ENCODE measurements at regions not wholly inside any gene's neighbourhood (a gene's known extent, or its start where the extent isn't known, plus 50 kb on each side); places are given as distances from the start of the nearest gene placed in this dataset.

DNA sequence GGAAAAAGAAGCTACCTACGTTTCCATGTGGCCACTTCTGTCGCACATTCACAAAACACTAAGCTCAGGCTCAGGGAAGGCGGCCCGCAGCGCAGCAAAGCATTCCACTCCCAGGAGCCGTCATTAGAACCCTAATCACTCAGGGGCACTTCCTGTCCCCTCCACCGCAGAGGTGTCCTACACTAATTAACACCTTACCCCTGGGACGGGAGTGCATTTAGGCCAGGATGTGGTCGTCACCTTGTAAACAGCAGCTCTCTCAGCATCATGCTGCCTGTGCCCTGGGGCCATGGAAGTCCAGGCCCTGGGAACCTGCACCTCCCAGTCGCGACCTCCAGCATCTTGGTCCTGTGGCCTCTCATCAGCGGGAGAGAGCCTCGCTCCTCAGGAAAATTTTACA lies 359.8 kb upstream of the SALL3 start:
- no TSS peak for BruUV-seq (replicated peaks)
- H2AFZ ChIP-seq (ENCODE audit: low read length) = no peak overlapping the region
- no peaks in the 10 kb centered on the region for H3K9me2 ChIP-seq (ENCODE audit: insufficient read depth, low read length)
- H3K4me3 ChIP-seq (ENCODE audit: low read depth, low read length, poor library complexity, severe bottlenecking) = no peak overlapping the region
- no peak overlapping the region for H3K4me2 ChIP-seq (ENCODE audit: low read length)
- intact Hi-C loops (cut with micrococcal nuclease; ENCODE audit: unreplicated experiment) = no loop called here
- peaks cover 21% of the 10 kb centered on the region for H3K4me1 ChIP-seq (ENCODE audit: insufficient read depth, low read length, poor library complexity, severe bottlenecking)
- CTCF ChIA-PET (ENCODE audit: unreplicated experiment) = no interaction called here
- H3K9me3 ChIP-seq (ENCODE audit: low read length) = no peaks in the 10 kb centered on the region
- H3K36me3 ChIP-seq (ENCODE audit: insufficient read depth, low read length) = no peaks in the 10 kb centered on the region
- no peaks in the 10 kb centered on the region for H3K79me2 ChIP-seq (ENCODE audit: insufficient read depth, low read depth, low read length)
- DNase-seq (ENCODE audit: low spot score) = no peak
- H3K27ac ChIP-seq (ENCODE audit: low read depth, low read length, poor library complexity, severe bottlenecking) = no peak overlapping the region
- no peaks in the 10 kb centered on the region for H4K20me1 ChIP-seq (ENCODE audit: insufficient read depth, low read length)
- TF ChIP-seq CTCF (conservative IDR thresholded peaks at IDR 0.05; ENCODE audit: low read length) (no peak), EZH2phosphoT487 (IDR thresholded peaks at IDR 0.05; ENCODE audit: borderline replicate concordance, low read depth, low read length) (no peak)
- POLR2A ChIA-PET = interaction anchor here (0.7 kb wide), 1 partner anchor 339 kb away, joined by 3 read pairs; no protein-coding TSS in a partner anchor

DNA sequence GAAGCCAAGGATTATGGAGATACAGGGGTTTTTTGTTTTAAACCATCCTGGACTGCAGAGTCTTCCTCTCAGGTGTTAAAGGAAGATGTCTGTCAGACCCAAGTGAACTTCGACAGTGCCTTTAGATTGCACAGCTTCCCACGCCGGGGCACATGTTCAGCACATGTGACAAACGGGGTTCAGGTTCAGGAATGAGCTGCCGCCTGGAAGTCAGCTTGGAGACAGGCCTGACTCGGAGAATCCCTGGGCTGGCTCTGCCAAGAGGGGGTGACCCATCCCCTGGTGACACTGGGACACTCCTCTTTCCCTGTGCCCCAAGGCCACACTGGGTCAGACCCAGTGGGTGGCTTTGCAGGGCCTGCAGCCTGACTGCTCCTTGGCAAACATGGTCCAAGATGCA lies 359.3 kb upstream of the SALL3 start:
- DNase-seq (ENCODE audit: low spot score) = no peak
- Histone ChIP-seq H3K27ac (ENCODE audit: low read depth, low read length, poor library complexity, severe bottlenecking) (no peak overlapping the region), H3K36me3 (ENCODE audit: insufficient read depth, low read length) (no peaks in the 10 kb centered on the region), H3K4me2 (ENCODE audit: low read length) (no peak overlapping the region), H3K4me1 (ENCODE audit: insufficient read depth, low read length, poor library complexity, severe bottlenecking) (peaks cover 26% of the 10 kb centered on the region), H4K20me1 (ENCODE audit: insufficient read depth, low read length) (no peaks in the 10 kb centered on the region), H2AFZ (ENCODE audit: low read length) (no peak overlapping the region), H3K9me2 (ENCODE audit: insufficient read depth, low read length) (no peaks in the 10 kb centered on the region), H3K9me3 (ENCODE audit: low read length) (no peaks in the 10 kb centered on the region), H3K4me3 (ENCODE audit: low read depth, low read length, poor library complexity, severe bottlenecking) (no peak overlapping the region), H3K79me2 (ENCODE audit: insufficient read depth, low read depth, low read length) (no peaks in the 10 kb centered on the region)
- ChIA-PET CTCF (ENCODE audit: unreplicated experiment) (no interaction called here), POLR2A (interaction anchor here (0.7 kb wide), 1 partner anchor 339 kb away, joined by 3 read pairs; no protein-coding TSS in a partner anchor)
- no TSS peak for BruUV-seq (replicated peaks)
- intact Hi-C loops (cut with micrococcal nuclease; ENCODE audit: unreplicated experiment) = no loop called here
- TF ChIP-seq CTCF (conservative IDR thresholded peaks at IDR 0.05; ENCODE audit: low read length) = no peak
- no peak for TF ChIP-seq EZH2phosphoT487 (IDR thresholded peaks at IDR 0.05; ENCODE audit: borderline replicate concordance, low read depth, low read length)

GRCh38 chr18:78621141-78621755 lies 358.4 kb upstream of the SALL3 start:
- no peak for TF ChIP-seq EZH2phosphoT487 (IDR thresholded peaks at IDR 0.05; ENCODE audit: borderline replicate concordance, low read depth, low read length)
- TF ChIP-seq CTCF (conservative IDR thresholded peaks at IDR 0.05; ENCODE audit: low read length) = no peak
- no peak overlapping the region for H3K4me2 ChIP-seq (ENCODE audit: low read length)
- ChIA-PET POLR2A (no interaction called here), CTCF (ENCODE audit: unreplicated experiment) (no interaction called here)
- no peak overlapping the region for H3K4me3 ChIP-seq (ENCODE audit: low read depth, low read length, poor library complexity, severe bottlenecking)
- no peak for DNase-seq (ENCODE audit: low spot score)
- H3K79me2 ChIP-seq (ENCODE audit: insufficient read depth, low read depth, low read length) = no peaks in the 10 kb centered on the region
- intact Hi-C loops (cut with micrococcal nuclease; ENCODE audit: unreplicated experiment) = no loop called here
- no peak overlapping the region for H2AFZ ChIP-seq (ENCODE audit: low read length)
- BruUV-seq (replicated peaks) = no TSS peak
- H3K4me1 ChIP-seq (ENCODE audit: insufficient read depth, low read length, poor library complexity, severe bottlenecking) = peaks cover 35% of the 10 kb centered on the region
- H3K9me3 ChIP-seq (ENCODE audit: low read length) = no peaks in the 10 kb centered on the region
- H3K36me3 ChIP-seq (ENCODE audit: insufficient read depth, low read length) = no peaks in the 10 kb centered on the region
- no peaks in the 10 kb centered on the region for H4K20me1 ChIP-seq (ENCODE audit: insufficient read depth, low read length)
- H3K27ac ChIP-seq (ENCODE audit: low read depth, low read length, poor library complexity, severe bottlenecking) = no peak overlapping the region
- no peaks in the 10 kb centered on the region for H3K9me2 ChIP-seq (ENCODE audit: insufficient read depth, low read length)
